ENCODE measurements at regions not wholly inside any gene's neighbourhood (a gene's known extent, or its start where the extent isn't known, plus 50 kb on each side); places are given as distances from the start of the nearest gene placed in this dataset.

DNA sequence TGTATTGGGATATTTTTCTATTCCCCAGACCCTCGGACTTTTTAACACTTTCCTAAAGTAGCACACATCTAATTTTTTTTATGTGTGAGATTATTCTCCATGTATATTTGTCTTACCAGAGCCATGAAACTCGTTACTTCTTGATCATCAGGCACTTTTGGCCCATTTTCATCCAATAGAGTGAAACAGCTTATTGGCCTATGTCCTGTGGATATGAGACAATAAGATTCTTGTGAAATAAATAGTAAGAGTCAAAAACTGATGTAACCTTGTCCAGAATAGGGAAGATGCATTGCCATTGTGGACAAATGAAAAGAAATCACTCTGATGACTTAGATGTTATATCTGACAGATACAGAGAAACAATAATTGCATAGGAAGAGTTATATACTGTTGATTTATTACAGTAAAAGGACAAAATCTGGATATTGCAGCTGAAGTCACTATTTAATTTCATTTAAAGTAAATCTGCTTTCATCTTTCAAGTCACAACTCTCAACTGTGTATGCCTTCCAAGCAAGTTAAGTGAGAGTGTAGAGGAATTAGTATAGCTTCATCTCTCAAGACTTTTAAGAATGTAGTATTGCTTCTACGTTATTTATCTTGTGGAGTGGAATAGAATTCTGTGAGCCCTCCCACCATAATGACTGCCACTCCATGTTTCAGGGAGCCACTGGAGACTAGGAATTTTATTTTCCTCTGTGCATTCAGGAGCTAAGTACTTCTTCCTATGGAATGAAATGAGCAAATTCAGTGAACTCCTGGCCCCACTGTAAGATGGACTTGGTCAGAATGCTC is 86.9 kb downstream of the ADAMTS1 start:
- TF ChIP-seq YY1 (tag by site-specific recombination; IDR thresholded peaks at IDR 0.05): no peak
- TF ChIP-seq ZNF596 (tag by site-specific recombination; IDR thresholded peaks at IDR 0.05): no peak
- TF ChIP-seq, protein P1, sequence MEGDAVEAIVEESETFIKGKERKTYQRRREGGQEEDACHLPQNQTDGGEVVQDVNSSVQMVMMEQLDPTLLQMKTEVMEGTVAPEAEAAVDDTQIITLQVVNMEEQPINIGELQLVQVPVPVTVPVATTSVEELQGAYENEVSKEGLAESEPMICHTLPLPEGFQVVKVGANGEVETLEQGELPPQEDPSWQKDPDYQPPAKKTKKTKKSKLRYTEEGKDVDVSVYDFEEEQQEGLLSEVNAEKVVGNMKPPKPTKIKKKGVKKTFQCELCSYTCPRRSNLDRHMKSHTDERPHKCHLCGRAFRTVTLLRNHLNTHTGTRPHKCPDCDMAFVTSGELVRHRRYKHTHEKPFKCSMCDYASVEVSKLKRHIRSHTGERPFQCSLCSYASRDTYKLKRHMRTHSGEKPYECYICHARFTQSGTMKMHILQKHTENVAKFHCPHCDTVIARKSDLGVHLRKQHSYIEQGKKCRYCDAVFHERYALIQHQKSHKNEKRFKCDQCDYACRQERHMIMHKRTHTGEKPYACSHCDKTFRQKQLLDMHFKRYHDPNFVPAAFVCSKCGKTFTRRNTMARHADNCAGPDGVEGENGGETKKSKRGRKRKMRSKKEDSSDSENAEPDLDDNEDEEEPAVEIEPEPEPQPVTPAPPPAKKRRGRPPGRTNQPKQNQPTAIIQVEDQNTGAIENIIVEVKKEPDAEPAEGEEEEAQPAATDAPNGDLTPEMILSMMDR (tag by site-specific recombination; IDR thresholded peaks at IDR 0.05): no peak
- TF ChIP-seq ZNF529 (tag by site-specific recombination; IDR thresholded peaks at IDR 0.05; ENCODE audit: insufficient replicate concordance): no peak
- TF ChIP-seq ZNF133 (tag by site-specific recombination; IDR thresholded peaks at IDR 0.05): no peak
